WTC11 (cell line): ENCODE measurements at regions not wholly inside any gene's neighbourhood (a gene's known extent, or its start where the extent isn't known, plus 50 kb on each side); places are given as distances from the start of the nearest gene placed in this dataset.
"Not testable (repeated sequence)": the region's sequence is repeated elsewhere in the genome, so short reads cannot be mapped to it uniquely, and the experiment has no call there.

Source experiments
- ATAC-seq: fragments of 200-7000 bp; cut with Tn5 transposase; 2 replicates; pipeline ENCODE4 v1.10.0; 2021; ENCODE audit warnings: mild to moderate bottlenecking, moderate library complexity
- CTCF ChIA-PET: fragments of 300-600 bp; sonication (Branson Sonifier 250); formaldehyde crosslinking; loops from one replicate; lab custom pipeline; 2021; ENCODE audit warnings: antibody characterized with exemption; lab: Charles Lee
- POLR2A ChIA-PET: fragments of 350-600 bp; sonication (Branson Sonifier 250); formaldehyde crosslinking; loops from one replicate; lab custom pipeline; 2021; ENCODE audit warnings: antibody characterized with exemption; lab: Charles Lee
- DNase-seq: peaks from one replicate; pipeline ENCODE4 v3.0.0; 2021; ENCODE audit warnings: low spot score
- H3K27ac Mint-ChIP-seq: 2 replicates; pipeline ENCODE4 v1.8.0; 2021; ENCODE audit warnings: mixed read lengths
- H3K27me3 Mint-ChIP-seq: 2 replicates; pipeline ENCODE4 v1.8.0; 2021; ENCODE audit warnings: low read depth, mild to moderate bottlenecking, moderate library complexity, mixed read lengths
- H3K36me3 Mint-ChIP-seq: 2 replicates; pipeline ENCODE4 v1.8.0; 2021; ENCODE audit warnings: mixed read lengths
- H3K4me1 Mint-ChIP-seq: 2 replicates; pipeline ENCODE4 v1.8.0; 2022; ENCODE audit warnings: mixed read lengths
- H3K4me3 Mint-ChIP-seq: 2 replicates; pipeline ENCODE4 v1.8.0; 2021; ENCODE audit warnings: mild to moderate bottlenecking, moderate library complexity, mixed read lengths
- H3K9me3 Mint-ChIP-seq: 2 replicates; pipeline ENCODE4 v1.8.0; 2021; ENCODE audit warnings: mixed read lengths
- ATF1 ChIP-seq: sonication (generic); formaldehyde crosslinking; IDR thresholded peaks from 2 replicates; pipeline ENCODE4 v1.8.1; 2023; ENCODE audit warnings: mild to moderate bottlenecking, moderate library complexity, missing genetic modification reagents
- CREB1 ChIP-seq: sonication (generic); formaldehyde crosslinking; IDR thresholded peaks from 2 replicates; pipeline ENCODE4 v1.8.0; 2023; ENCODE audit warnings: mild to moderate bottlenecking, missing genetic modification reagents
- ESRRA ChIP-seq: sonication (generic); formaldehyde crosslinking; IDR thresholded peaks from 2 replicates; pipeline ENCODE4 v1.8.1; 2022; ENCODE audit warnings: mild to moderate bottlenecking, missing genetic modification reagents, borderline replicate concordance
- ETV6 ChIP-seq: sonication (generic); formaldehyde crosslinking; IDR thresholded peaks from 2 replicates; pipeline ENCODE4 v1.8.1; 2022; ENCODE audit warnings: mild to moderate bottlenecking, missing genetic modification reagents
- FOXJ3 ChIP-seq: sonication (generic); formaldehyde crosslinking; IDR thresholded peaks from 2 replicates; pipeline ENCODE4 v1.9.0; 2021; ENCODE audit warnings: missing genetic modification reagents, mild to moderate bottlenecking, borderline replicate concordance
- GTF2I ChIP-seq: fragments of 250-450 bp; sonication (Bioruptor Pico); conservative IDR thresholded peaks from 2 replicates; pipeline ENCODE4 v1.4.0; 2021; ENCODE audit warnings: mild to moderate bottlenecking
- KAT7 ChIP-seq: sonication (generic); formaldehyde crosslinking; IDR thresholded peaks from 2 replicates; pipeline ENCODE4 v1.8.1; 2023; ENCODE audit warnings: missing genetic modification reagents, mild to moderate bottlenecking, borderline replicate concordance
- MYBL2 ChIP-seq: sonication (generic); formaldehyde crosslinking; IDR thresholded peaks from 2 replicates; pipeline ENCODE4 v1.8.1; 2023; ENCODE audit warnings: mild to moderate bottlenecking, moderate library complexity, missing genetic modification reagents
- NFATC4 ChIP-seq: fragments of 250-450 bp; sonication (Bioruptor Pico); IDR thresholded peaks from 2 replicates; pipeline ENCODE4 v1.9.0; 2021; ENCODE audit warnings: mild to moderate bottlenecking
- NFE2L1 ChIP-seq: sonication (generic); formaldehyde crosslinking; IDR thresholded peaks from 2 replicates; pipeline ENCODE4 v1.8.1; 2023; ENCODE audit warnings: missing genetic modification reagents
- RELA ChIP-seq: sonication (generic); formaldehyde crosslinking; IDR thresholded peaks from 2 replicates; pipeline ENCODE4 v1.8.1; 2022; ENCODE audit warnings: missing genetic modification reagents, mild to moderate bottlenecking, borderline replicate concordance
- SMAD3 ChIP-seq: sonication (generic); formaldehyde crosslinking; IDR thresholded peaks from 2 replicates; pipeline ENCODE4 v1.8.0; 2022; ENCODE audit warnings: missing genetic modification reagents, mild to moderate bottlenecking, borderline replicate concordance
- TCF7 ChIP-seq: sonication (generic); formaldehyde crosslinking; IDR thresholded peaks from 2 replicates; pipeline ENCODE4 v1.8.0; 2022; ENCODE audit warnings: mild to moderate bottlenecking, low read depth, missing genetic modification reagents, moderate library complexity
- TEAD4 ChIP-seq: sonication (generic); formaldehyde crosslinking; IDR thresholded peaks from 2 replicates; pipeline ENCODE4 v1.8.0; 2022; ENCODE audit warnings: mild to moderate bottlenecking, missing genetic modification reagents
- ZNF121 ChIP-seq: sonication (generic); formaldehyde crosslinking; IDR thresholded peaks from 2 replicates; pipeline ENCODE4 v1.8.0; 2023; ENCODE audit warnings: missing genetic modification reagents
- ZNF671 ChIP-seq: fragments of 250-450 bp; sonication (Bioruptor Pico); IDR thresholded peaks from 2 replicates; pipeline ENCODE4 v1.8.0; 2021; ENCODE audit warnings: mild to moderate bottlenecking
- TF ChIP-seq, protein P1 (sequence below): sonication (generic); formaldehyde crosslinking; IDR thresholded peaks from 2 replicates; pipeline ENCODE4 v1.8.1; 2023; ENCODE audit warnings: mild to moderate bottlenecking, missing genetic modification reagents, moderate library complexity
- TF ChIP-seq, protein P2 (sequence below): sonication (generic); formaldehyde crosslinking; IDR thresholded peaks from 2 replicates; pipeline ENCODE4 v1.8.0; 2022; ENCODE audit warnings: missing genetic modification reagents
- TF ChIP-seq, protein P3 (sequence below): sonication (generic); formaldehyde crosslinking; IDR thresholded peaks from 2 replicates; pipeline ENCODE4 v1.8.0; 2023; ENCODE audit warnings: missing genetic modification reagents, mild to moderate bottlenecking, borderline replicate concordance
- TF ChIP-seq, protein P4 (sequence below): sonication (generic); formaldehyde crosslinking; IDR thresholded peaks from 2 replicates; pipeline ENCODE4 v1.8.1; 2022; ENCODE audit warnings: low read depth, missing genetic modification reagents, borderline replicate concordance
- TF ChIP-seq, protein P5 (sequence below): sonication (generic); formaldehyde crosslinking; IDR thresholded peaks from 2 replicates; pipeline ENCODE4 v1.8.1; 2022; ENCODE audit warnings: missing genetic modification reagents, borderline replicate concordance
- TF ChIP-seq, protein P6 (sequence below): sonication (generic); formaldehyde crosslinking; IDR thresholded peaks from 2 replicates; pipeline ENCODE4 v1.8.0; 2022; ENCODE audit warnings: mild to moderate bottlenecking, missing genetic modification reagents

DNA sequence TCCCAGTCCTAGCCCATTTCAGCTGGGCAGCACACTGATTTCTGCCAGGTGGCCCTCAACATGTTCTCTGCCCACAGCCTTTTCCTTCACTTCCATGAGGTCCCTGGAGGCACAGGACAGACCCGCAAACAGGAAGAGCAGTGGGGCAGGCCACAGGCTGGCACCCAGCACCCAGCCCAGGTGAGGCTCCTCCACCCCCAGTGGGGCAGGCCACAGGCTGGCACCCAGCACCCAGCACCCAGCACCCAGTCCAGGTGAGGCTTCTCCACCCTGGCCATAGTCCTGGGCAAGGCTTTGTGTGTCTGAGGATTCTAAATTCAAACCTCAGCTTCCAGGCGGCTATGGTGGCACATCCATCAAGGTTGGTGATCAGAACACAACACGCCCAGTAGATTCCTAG lies 1413.0 kb downstream of the BRD1 start:
- H3K36me3 Mint-ChIP-seq: no peaks in the 10 kb centered on the region
- H3K9me3 Mint-ChIP-seq: no peaks in the 10 kb centered on the region
- ChIA-PET POLR2A (no interaction called here), CTCF (no interaction called here)
- no peak for DNase-seq
- H3K27ac Mint-ChIP-seq: no peak overlapping the region
- H3K4me1 Mint-ChIP-seq: peaks cover 19% of the 10 kb centered on the region
- ATAC-seq: no peak
- no peak overlapping the region for H3K4me3 Mint-ChIP-seq
- no peaks in the 10 kb centered on the region for H3K27me3 Mint-ChIP-seq
- TF ChIP-seq RELA (CRISPR knock-in tag) (no peak), NFE2L1 (no peak), TEAD4 (CRISPR knock-in tag) (no peak), TCF7 (no peak), ESRRA (CRISPR knock-in tag) (no peak), ZNF671 (CRISPR knock-in tag) (no peak)
- TF ChIP-seq, protein P1, sequence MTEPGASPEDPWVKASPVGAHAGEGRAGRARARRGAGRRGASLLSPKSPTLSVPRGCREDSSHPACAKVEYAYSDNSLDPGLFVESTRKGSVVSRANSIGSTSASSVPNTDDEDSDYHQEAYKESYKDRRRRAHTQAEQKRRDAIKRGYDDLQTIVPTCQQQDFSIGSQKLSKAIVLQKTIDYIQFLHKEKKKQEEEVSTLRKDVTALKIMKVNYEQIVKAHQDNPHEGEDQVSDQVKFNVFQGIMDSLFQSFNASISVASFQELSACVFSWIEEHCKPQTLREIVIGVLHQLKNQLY (CRISPR knock-in tag): no peak

DNA sequence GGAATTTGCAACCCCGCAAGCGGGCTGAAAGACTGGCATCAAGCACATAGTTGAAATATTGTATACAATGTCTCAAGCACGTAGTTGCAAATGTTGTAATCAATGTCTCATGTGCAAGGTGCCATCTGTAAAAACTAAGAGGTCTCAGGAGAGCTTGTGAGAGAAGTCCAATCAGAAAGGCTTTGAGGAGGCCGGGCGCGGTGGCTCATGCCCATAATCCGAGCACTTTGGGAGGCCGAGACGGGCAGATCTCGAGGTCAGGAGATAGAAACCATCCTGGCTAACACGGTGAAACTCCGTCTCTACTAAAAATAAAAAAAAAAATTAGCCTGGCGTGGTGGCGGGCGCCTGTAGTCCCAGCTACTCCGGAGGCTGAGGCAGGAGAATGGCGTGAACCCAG lies 1414.7 kb downstream of the BRD1 start:
- H3K4me3 Mint-ChIP-seq, DNase-seq, H3K9me3 Mint-ChIP-seq, POLR2A ChIA-PET, H3K36me3 Mint-ChIP-seq, ATAC-seq, H3K27me3 Mint-ChIP-seq, H3K27ac Mint-ChIP-seq, CTCF ChIA-PET: not testable (repeated sequence)
- peaks cover 19% of the 10 kb centered on the region for H3K4me1 Mint-ChIP-seq

DNA sequence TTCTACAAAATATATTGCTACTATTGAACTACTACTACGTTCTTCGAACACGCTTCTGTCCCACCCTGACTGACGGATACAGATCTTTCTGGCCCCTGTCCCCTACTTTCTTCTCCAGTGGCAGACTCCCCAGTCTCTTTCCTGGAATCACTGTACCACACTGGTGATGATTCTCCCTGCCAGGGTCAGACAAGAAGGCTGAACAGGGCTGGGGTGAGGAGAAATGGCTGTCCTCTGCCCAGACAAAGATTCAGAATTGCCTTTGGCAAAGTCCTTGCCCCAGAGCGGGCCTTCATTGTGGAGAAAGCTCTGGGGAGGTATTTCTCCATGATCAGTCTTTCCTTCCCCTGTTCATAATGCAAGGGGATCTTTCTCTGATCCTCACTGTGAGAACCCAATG lies 1417.1 kb downstream of the BRD1 start:
- DNase-seq (no peak), ATAC-seq (no peak)
- Mint-ChIP-seq H3K36me3 (no peaks in the 10 kb centered on the region), H3K4me1 (peaks cover 11% of the 10 kb centered on the region), H3K27ac (no peak overlapping the region), H3K27me3 (no peaks in the 10 kb centered on the region), H3K4me3 (no peak overlapping the region), H3K9me3 (no peaks in the 10 kb centered on the region)
- ChIA-PET POLR2A (no interaction called here), CTCF (no interaction called here)
- TF ChIP-seq NFATC4 (no peak), MYBL2 (CRISPR knock-in tag) (no peak), KAT7 (CRISPR knock-in tag) (no peak), ETV6 (CRISPR knock-in tag) (no peak), SMAD3 (CRISPR knock-in tag) (no peak), CREB1 (CRISPR knock-in tag) (no peak), GTF2I (CRISPR knock-in tag) (no peak), ATF1 (no peak), ZNF121 (no peak), FOXJ3 (CRISPR knock-in tag) (no peak)
- TF ChIP-seq, protein P2, sequence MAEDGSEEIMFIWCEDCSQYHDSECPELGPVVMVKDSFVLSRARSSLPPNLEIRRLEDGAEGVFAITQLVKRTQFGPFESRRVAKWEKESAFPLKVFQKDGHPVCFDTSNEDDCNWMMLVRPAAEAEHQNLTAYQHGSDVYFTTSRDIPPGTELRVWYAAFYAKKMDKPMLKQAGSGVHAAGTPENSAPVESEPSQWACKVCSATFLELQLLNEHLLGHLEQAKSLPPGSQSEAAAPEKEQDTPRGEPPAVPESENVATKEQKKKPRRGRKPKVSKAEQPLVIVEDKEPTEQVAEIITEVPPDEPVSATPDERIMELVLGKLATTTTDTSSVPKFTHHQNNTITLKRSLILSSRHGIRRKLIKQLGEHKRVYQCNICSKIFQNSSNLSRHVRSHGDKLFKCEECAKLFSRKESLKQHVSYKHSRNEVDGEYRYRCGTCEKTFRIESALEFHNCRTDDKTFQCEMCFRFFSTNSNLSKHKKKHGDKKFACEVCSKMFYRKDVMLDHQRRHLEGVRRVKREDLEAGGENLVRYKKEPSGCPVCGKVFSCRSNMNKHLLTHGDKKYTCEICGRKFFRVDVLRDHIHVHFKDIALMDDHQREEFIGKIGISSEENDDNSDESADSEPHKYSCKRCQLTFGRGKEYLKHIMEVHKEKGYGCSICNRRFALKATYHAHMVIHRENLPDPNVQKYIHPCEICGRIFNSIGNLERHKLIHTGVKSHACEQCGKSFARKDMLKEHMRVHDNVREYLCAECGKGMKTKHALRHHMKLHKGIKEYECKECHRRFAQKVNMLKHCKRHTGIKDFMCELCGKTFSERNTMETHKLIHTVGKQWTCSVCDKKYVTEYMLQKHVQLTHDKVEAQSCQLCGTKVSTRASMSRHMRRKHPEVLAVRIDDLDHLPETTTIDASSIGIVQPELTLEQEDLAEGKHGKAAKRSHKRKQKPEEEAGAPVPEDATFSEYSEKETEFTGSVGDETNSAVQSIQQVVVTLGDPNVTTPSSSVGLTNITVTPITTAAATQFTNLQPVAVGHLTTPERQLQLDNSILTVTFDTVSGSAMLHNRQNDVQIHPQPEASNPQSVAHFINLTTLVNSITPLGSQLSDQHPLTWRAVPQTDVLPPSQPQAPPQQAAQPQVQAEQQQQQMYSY: no peak
- TF ChIP-seq, protein P3, sequence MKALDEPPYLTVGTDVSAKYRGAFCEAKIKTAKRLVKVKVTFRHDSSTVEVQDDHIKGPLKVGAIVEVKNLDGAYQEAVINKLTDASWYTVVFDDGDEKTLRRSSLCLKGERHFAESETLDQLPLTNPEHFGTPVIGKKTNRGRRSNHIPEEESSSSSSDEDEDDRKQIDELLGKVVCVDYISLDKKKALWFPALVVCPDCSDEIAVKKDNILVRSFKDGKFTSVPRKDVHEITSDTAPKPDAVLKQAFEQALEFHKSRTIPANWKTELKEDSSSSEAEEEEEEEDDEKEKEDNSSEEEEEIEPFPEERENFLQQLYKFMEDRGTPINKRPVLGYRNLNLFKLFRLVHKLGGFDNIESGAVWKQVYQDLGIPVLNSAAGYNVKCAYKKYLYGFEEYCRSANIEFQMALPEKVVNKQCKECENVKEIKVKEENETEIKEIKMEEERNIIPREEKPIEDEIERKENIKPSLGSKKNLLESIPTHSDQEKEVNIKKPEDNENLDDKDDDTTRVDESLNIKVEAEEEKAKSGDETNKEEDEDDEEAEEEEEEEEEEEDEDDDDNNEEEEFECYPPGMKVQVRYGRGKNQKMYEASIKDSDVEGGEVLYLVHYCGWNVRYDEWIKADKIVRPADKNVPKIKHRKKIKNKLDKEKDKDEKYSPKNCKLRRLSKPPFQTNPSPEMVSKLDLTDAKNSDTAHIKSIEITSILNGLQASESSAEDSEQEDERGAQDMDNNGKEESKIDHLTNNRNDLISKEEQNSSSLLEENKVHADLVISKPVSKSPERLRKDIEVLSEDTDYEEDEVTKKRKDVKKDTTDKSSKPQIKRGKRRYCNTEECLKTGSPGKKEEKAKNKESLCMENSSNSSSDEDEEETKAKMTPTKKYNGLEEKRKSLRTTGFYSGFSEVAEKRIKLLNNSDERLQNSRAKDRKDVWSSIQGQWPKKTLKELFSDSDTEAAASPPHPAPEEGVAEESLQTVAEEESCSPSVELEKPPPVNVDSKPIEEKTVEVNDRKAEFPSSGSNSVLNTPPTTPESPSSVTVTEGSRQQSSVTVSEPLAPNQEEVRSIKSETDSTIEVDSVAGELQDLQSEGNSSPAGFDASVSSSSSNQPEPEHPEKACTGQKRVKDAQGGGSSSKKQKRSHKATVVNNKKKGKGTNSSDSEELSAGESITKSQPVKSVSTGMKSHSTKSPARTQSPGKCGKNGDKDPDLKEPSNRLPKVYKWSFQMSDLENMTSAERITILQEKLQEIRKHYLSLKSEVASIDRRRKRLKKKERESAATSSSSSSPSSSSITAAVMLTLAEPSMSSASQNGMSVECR (CRISPR knock-in tag): no peak
- TF ChIP-seq, protein P4, sequence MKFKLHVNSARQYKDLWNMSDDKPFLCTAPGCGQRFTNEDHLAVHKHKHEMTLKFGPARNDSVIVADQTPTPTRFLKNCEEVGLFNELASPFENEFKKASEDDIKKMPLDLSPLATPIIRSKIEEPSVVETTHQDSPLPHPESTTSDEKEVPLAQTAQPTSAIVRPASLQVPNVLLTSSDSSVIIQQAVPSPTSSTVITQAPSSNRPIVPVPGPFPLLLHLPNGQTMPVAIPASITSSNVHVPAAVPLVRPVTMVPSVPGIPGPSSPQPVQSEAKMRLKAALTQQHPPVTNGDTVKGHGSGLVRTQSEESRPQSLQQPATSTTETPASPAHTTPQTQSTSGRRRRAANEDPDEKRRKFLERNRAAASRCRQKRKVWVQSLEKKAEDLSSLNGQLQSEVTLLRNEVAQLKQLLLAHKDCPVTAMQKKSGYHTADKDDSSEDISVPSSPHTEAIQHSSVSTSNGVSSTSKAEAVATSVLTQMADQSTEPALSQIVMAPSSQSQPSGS (CRISPR knock-in tag): no peak
- TF ChIP-seq, protein P5, sequence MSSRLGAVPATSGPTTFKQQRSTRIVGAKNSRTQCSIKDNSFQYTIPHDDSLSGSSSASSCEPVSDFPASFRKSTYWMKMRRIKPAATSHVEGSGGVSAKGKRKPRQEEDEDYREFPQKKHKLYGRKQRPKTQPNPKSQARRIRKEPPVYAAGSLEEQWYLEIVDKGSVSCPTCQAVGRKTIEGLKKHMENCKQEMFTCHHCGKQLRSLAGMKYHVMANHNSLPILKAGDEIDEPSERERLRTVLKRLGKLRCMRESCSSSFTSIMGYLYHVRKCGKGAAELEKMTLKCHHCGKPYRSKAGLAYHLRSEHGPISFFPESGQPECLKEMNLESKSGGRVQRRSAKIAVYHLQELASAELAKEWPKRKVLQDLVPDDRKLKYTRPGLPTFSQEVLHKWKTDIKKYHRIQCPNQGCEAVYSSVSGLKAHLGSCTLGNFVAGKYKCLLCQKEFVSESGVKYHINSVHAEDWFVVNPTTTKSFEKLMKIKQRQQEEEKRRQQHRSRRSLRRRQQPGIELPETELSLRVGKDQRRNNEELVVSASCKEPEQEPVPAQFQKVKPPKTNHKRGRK: no peak
- TF ChIP-seq, protein P6, sequence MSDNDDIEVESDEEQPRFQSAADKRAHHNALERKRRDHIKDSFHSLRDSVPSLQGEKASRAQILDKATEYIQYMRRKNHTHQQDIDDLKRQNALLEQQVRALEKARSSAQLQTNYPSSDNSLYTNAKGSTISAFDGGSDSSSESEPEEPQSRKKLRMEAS (CRISPR knock-in tag): no peak
